GM13977 (cell line): ENCODE measurements at regions not wholly inside any gene's neighbourhood (a gene's known extent, or its start where the extent isn't known, plus 50 kb on each side); places are given as distances from the start of the nearest gene placed in this dataset.

Experiments used
- DNase-seq: peaks from one replicate; pipeline ENCODE4 v3.0.0; 2012; ENCODE audit warnings: low spot score
- in situ Hi-C: fragments of 300-500 bp; cut with MboI; formaldehyde crosslinking; loops from one replicate; pipeline ENCODE4 v1.12.0; 2022; ENCODE audit warnings: low sequenced_read_pairs, low pct_unique_long_range_greater_than_20kb, mixed read lengths, inconsistent platforms; ENCODE audit not compliant: unreplicated experiment
- TF ChIP-seq, protein P1 (sequence below): IDR thresholded peaks from 2 replicates; pipeline ENCODE4 v1.5.1; 2012; ENCODE audit warnings: mild to moderate bottlenecking, control low read depth; ENCODE audit not compliant: insufficient read depth; ENCODE audit errors: extremely low read depth, missing control alignments

- no peak for DNase-seq
- in situ Hi-C loops, result no loop called here
- TF ChIP-seq, protein P1, sequence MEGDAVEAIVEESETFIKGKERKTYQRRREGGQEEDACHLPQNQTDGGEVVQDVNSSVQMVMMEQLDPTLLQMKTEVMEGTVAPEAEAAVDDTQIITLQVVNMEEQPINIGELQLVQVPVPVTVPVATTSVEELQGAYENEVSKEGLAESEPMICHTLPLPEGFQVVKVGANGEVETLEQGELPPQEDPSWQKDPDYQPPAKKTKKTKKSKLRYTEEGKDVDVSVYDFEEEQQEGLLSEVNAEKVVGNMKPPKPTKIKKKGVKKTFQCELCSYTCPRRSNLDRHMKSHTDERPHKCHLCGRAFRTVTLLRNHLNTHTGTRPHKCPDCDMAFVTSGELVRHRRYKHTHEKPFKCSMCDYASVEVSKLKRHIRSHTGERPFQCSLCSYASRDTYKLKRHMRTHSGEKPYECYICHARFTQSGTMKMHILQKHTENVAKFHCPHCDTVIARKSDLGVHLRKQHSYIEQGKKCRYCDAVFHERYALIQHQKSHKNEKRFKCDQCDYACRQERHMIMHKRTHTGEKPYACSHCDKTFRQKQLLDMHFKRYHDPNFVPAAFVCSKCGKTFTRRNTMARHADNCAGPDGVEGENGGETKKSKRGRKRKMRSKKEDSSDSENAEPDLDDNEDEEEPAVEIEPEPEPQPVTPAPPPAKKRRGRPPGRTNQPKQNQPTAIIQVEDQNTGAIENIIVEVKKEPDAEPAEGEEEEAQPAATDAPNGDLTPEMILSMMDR, result no peak
Measured at GRCh38 chr10:4213441-4213840, 428.4 kb upstream of the KLF6 start.

DNA sequence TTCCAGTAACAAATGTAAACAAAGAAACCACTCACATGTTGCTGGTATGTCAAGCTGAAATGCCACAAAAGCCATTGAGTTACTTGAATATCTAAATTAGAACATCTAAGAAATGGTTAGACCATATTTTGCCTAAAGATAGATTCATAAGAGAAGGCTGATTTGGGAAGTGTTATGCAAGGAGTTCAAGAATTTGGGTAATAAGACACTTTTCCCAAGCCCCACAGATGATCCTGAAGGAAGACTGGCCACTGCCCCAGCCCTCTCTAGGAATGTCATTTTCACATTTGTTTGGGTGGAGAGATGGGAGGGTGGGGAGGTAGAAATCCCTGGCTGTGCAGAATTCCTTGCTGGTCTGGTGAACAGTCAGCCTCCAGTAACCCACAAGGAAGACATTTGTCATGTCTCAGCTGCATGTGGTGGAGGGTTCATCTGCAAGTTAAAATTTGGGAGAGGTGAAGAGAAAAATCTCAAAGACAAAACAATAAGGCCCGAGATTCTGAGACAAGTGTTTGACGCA is 427.2 kb upstream of the KLF6 start:
- in situ Hi-C loops, result no loop called here
- no peak for DNase-seq
- TF ChIP-seq, protein P1, result no peak

DNA sequence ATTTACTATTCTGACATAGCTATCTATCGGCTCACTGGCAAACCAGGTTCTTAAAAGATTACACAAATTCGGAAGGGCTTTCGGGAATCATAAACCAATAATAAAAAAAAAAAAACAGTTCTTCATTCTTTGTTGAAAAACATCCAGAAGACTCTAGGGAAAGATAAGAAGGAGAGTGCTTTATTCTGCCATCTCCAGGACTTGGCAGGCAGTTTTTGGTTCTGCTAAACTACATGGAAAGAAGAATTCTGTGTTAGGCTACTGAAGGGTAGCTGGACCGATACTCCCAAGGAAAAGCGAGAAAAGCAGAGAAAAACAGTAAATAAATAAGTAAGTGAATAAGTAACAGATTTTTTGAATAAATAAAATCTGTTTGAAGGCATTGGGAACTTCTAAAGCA is 423.5 kb upstream of the KLF6 start:
- in situ Hi-C loops, result no loop called here
- TF ChIP-seq, protein P1, result no peak
- no peak for DNase-seq

DNA sequence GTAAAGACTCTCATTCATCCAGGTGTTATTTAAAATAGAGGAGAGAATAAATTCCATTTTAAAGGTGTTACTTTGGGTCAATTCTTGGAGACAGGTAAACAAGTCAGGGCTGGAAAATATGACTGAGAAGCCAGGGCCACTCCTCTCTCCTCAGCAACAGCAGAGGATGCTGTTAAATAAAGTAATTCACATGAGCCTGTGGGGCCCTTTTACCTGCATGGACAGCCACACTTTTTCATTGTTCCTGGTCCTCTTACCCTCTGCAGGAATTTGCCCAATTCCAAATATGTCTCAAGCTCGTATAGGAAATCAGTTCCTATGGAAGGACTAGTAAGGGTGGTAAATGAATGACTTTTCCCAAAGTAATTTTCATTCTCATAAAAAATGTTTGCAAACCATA is 420.1 kb upstream of the KLF6 start:
- TF ChIP-seq, protein P1, result no peak
- in situ Hi-C loops, result no loop called here
- DNase-seq, result no peak

GRCh38 chr10:4202938-4203337 is 417.9 kb upstream of the KLF6 start:
- TF ChIP-seq, protein P1, result no peak
- DNase-seq, result no peak
- in situ Hi-C loops, result no loop called here

- in situ Hi-C loops, result no loop called here
- TF ChIP-seq, protein P1, result no peak
- DNase-seq, result no peak
Measured at GRCh38 chr10:4201866-4202825, 417.1 kb upstream of the KLF6 start.
